Coronary artery (tissue), 2 donors: ENCODE measurements at regions not wholly inside any gene's neighbourhood (a gene's known extent, or its start where the extent isn't known, plus 50 kb on each side); places are given as distances from the start of the nearest gene placed in this dataset.

ENCODE experiments used
- DNase-seq: peaks from one replicate; pipeline ENCODE4 v3.0.0-alpha.2; 2017; ENCODE audit warnings: low spot score
- H3K27ac ChIP-seq, 2 donors: fragments of 200-600 bp; sonication (generic); one replicate each; pipeline ENCODE4 v1.5.1; 2016 to 2019
- H3K4me3 ChIP-seq: fragments of 200-600 bp; sonication (generic); 2 replicates; pipeline ENCODE4 v1.5.1; 2016; ENCODE audit warnings: mild to moderate bottlenecking, moderate library complexity
- TF ChIP-seq, protein P1 (sequence below): fragments of 200-600 bp; sonication (generic); IDR thresholded peaks from one replicate; pipeline ENCODE4 v1.5.1; 2019; ENCODE audit warnings: antibody characterized with exemption

DNA sequence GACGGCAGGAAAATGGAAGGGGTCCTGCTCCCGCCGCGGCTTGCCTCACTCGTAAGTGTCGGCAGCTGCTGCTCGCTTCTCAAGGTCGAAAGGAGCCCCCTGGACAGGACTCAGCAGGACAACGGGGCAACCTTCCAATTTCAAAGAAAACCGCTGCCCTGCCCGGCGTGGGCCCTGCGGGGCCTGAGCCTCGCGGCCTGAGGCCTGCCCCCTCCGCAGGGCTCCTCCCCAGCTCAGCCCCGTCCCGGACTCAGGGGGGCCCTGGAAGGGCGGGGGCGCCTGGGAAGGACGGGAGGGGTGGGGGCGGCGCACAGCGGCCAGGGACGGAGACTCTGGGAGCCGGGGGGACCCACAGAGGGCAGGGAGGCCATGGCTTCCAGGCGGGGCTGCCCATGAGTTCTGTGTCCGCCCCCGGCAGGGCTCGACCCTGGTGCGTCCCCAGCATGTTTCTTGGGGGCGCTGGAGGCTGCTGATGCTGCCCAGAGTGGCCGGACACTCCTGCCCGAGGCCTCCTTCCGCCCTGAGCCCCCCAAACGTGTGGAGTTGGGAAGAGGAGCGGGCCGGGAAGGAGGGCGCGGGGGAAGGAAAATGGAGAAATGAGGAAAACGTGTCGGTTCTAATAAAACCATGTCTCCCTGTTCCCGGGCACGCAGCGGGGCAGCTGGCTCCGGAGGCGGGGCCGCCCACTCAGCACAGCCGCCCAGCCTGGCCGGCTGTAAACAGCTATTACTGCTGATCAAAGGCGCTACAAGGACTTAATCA is 114.6 kb downstream of the DLL1 start:
- no peak overlapping the region for H3K4me3 ChIP-seq
- DNase-seq, result peak; percentile 58
- TF ChIP-seq, protein P1, sequence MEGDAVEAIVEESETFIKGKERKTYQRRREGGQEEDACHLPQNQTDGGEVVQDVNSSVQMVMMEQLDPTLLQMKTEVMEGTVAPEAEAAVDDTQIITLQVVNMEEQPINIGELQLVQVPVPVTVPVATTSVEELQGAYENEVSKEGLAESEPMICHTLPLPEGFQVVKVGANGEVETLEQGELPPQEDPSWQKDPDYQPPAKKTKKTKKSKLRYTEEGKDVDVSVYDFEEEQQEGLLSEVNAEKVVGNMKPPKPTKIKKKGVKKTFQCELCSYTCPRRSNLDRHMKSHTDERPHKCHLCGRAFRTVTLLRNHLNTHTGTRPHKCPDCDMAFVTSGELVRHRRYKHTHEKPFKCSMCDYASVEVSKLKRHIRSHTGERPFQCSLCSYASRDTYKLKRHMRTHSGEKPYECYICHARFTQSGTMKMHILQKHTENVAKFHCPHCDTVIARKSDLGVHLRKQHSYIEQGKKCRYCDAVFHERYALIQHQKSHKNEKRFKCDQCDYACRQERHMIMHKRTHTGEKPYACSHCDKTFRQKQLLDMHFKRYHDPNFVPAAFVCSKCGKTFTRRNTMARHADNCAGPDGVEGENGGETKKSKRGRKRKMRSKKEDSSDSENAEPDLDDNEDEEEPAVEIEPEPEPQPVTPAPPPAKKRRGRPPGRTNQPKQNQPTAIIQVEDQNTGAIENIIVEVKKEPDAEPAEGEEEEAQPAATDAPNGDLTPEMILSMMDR, result no peak
- H3K27ac ChIP-seq, result no peak overlapping the region

DNA sequence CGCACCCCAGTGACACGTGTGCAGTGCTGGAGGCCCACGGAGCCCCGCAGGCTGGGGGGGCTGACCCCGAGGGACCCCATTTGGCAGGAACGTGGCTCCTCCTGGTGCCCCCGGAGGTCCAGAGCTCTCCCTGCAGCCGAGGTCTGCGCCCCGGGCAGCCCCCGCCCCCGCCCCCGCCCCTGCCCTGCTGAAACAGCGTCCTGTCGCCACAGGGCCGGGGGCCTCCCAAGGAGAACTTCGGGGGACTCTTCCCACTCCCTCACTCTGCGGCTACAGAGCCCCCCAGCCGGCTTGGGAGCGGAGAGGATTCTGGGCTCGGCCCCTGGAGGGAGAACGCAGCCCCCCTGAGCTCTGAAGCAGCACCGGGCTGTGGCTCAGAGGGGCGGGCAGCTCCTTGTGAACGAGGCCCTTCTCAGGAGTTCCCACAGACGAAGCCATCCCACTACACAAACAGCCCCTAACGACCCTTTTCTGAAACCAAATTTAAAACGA is 115.2 kb downstream of the DLL1 start:
- Histone ChIP-seq H3K4me3 (no peak overlapping the region), H3K27ac (no peak overlapping the region)
- DNase-seq, result peak; percentile 46
- TF ChIP-seq, protein P1, result no peak

DNA sequence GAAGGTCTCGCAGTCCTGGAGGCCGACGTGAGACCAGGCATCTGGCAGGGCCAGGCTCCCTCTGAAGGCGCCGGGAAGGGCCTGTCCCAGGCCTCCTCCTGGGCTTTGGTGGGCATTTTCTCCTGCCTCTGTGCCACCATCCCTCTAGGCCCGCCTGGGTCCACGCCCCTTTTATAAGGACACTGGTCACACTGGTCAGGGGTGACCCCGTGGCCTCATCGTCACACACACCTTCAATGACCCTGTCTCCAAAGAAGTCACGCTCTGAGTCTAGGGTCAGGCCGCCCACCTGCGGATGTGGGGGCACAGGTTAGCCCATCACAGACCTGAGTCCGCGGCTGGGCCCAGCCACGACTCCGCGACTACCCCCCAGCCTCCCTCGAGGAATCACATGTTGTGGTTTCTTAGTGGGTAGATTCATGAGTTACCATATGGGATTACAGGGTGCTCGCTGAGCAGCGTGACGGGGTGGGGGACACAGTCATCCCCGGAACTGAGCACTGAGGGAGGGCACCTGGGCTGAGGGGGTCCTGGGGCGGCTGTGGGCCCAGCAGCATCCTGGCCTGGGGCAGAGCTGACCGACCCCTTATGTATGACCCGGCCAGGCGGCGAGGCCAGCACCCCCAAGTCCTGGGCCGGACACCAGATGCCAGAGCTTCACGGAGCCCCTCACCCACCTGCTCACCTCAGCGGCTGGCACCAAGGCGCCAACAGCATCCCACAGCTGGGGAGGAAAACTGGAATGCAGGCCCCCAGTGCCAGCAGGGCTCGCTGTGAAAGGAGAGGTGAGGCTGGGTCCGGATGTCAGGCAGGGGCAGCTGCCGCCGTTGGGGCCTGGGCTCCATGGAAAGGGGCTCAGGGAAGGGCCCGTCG is 115.9 kb downstream of the DLL1 start:
- H3K4me3 ChIP-seq, result no peak overlapping the region
- H3K27ac ChIP-seq, result no peak overlapping the region
- peak; percentile 60 for DNase-seq
- TF ChIP-seq, protein P1, result no peak

DNA sequence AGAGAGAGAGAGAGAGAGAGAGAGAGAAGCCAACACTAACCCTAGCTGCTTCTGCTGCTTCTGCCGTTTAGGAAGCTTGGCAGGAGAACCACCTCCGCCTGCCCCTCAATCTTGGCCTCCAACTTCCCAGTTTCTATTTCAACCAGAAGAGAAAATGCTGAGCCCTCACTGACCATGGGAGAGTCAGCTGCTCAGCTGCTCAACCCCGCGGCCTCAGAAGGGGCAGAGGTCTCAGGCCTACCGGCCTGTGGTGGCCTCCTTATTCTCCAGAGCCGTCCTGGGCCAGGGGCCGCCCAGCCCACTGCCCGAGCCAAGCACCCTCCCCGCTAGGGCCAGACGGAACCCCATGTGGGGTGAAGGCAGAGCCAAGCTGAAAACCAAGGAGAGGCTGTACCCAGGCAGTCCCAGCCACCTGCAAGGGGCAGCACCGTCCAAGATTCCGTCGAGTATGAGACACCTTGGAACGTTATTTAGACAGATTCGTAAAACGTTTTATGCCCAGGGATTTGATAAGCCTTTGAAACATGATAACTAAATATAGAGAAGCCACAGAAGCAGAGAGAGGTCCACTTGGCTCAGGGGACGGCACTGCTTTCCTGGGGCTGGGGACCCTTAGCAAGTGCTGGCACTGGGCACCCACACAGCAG is 116.6 kb downstream of the DLL1 start:
- H3K27ac ChIP-seq, result no peak overlapping the region
- TF ChIP-seq, protein P1, result no peak

DNA sequence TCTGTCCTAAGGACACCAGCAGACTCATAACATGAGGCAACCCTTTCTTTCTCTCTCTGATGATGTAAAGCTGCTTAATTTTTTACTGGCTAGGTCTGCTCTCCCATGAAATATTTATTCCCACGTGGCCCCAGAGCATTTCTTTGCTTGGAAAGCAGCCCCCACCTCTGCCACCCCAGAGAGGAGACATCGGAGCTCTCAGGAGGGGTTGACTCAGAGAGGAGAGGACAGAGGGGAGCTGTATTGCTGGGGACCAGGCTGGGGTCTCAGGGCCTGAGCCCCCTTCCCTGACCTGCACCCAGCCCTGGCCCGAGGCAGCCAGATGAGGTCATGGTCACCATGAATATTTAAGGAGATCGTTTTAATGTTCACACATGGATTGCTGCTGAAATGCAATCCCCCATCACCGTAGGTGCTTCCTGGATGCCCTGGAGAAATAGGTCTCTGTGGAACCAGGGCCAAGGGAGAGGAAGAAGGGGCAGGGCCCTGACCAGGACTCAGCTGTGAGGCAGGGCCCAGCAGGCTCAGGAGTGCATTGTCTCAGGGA is 117.5 kb downstream of the DLL1 start:
- no peak overlapping the region for H3K4me3 ChIP-seq
- H3K27ac ChIP-seq, result no peak overlapping the region
- DNase-seq, result peak; percentile 41
- TF ChIP-seq, protein P1, result no peak

More for the DNA sequence above, 116.6 kb downstream of the DLL1 start:
- no peak overlapping the region for H3K4me3 ChIP-seq
- DNase-seq, result peak; percentile 68

DNA sequence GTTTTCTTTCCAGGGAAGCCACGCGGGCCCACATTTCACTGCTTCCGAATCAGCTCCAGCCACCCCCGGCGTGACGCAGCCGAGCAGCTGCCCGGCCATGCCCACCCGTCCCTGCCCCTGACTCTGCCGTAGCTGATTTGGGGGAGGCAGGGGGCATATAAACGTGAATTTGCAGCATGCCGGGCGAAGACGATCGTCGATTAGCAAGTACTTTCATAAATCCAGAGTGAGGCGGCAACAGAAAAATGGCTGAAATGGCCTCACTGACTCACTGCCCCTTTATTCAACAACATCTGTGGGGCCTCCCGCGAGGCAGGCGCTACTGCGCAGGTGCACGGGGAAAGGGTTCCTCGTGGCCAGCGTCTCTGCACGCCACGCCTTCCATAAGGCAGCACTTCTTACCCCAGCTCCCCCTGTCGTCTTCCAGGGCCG is 118.0 kb downstream of the DLL1 start:
- Histone ChIP-seq H3K27ac (no peak overlapping the region), H3K4me3 (no peak overlapping the region)
- DNase-seq, result peak; percentile 43
- TF ChIP-seq, protein P1, result no peak
